ENCODE measurements at regions not wholly inside any gene's neighbourhood (a gene's known extent, or its start where the extent isn't known, plus 50 kb on each side); places are given as distances from the start of the nearest gene placed in this dataset.

- no peak overlapping the region for H3K9ac ChIP-seq (ENCODE audit: extremely low read depth, low read length, poor library complexity, severe bottlenecking)
- no peaks in the 10 kb centered on the region for H3K27me3 ChIP-seq (ENCODE audit: control insufficient read depth, insufficient read depth, low read length, poor library complexity, severe bottlenecking)
- DNase-seq = no peak
- no peaks in the 10 kb centered on the region for H3K9me3 ChIP-seq (ENCODE audit: control insufficient read depth, low read length)
- Mint-ChIP-seq H3K27me3 (ENCODE audit: insufficient read depth) (no peaks in the 10 kb centered on the region), H3K36me3 (ENCODE audit: low read depth) (no peaks in the 10 kb centered on the region), H3K4me1 (no peaks in the 10 kb centered on the region), H3K4me3 (no peak overlapping the region), H3K27ac (no peak overlapping the region), H3K9me3 (no peaks in the 10 kb centered on the region)
- no peak overlapping the region for H3K27ac ChIP-seq (ENCODE audit: low read depth, low read length)
- no peak overlapping the region for H3K4me3 ChIP-seq (ENCODE audit: low read length)
- 88 to 100% methylated on average over 1 of the region's 1 CpG for WGBS, 2 experiments (ENCODE audit: insufficient coverage in 1 of 2, insufficient read length in 1 of 2)
- H3K4me1 ChIP-seq (ENCODE audit: control insufficient read depth, insufficient read depth, low read length) = no peaks in the 10 kb centered on the region
- H3K36me3 ChIP-seq (ENCODE audit: control insufficient read depth, insufficient read depth, low read length) = no peaks in the 10 kb centered on the region
- TF ChIP-seq CTCF (conservative IDR thresholded peaks at IDR 0.05) = no peak
Observed at GRCh38 chr5:104126980-104127379, 564.4 kb upstream of the NUDT12 start.

GRCh38 chr5:104119529-104119928 is 556.9 kb upstream of the NUDT12 start:
- H3K36me3 Mint-ChIP-seq (ENCODE audit: low read depth) = no peaks in the 10 kb centered on the region
- DNase-seq = no peak
- H3K27me3 Mint-ChIP-seq (ENCODE audit: insufficient read depth) = no peaks in the 10 kb centered on the region
- H3K4me3 Mint-ChIP-seq = no peak overlapping the region
- H3K36me3 ChIP-seq (ENCODE audit: control insufficient read depth, insufficient read depth, low read length) = no peaks in the 10 kb centered on the region
- no peaks in the 10 kb centered on the region for H3K4me1 Mint-ChIP-seq
- H3K4me3 ChIP-seq (ENCODE audit: low read length) = no peak overlapping the region
- H3K9ac ChIP-seq (ENCODE audit: extremely low read depth, low read length, poor library complexity, severe bottlenecking) = no peak overlapping the region
- H3K27ac ChIP-seq (ENCODE audit: low read depth, low read length) = no peak overlapping the region
- H3K27me3 ChIP-seq (ENCODE audit: control insufficient read depth, insufficient read depth, low read length, poor library complexity, severe bottlenecking) = no peaks in the 10 kb centered on the region
- H3K4me1 ChIP-seq (ENCODE audit: control insufficient read depth, insufficient read depth, low read length) = no peaks in the 10 kb centered on the region
- H3K9me3 Mint-ChIP-seq = no peaks in the 10 kb centered on the region
- no peak overlapping the region for H3K27ac Mint-ChIP-seq
- no peaks in the 10 kb centered on the region for H3K9me3 ChIP-seq (ENCODE audit: control insufficient read depth, low read length)
- no peak for TF ChIP-seq CTCF (conservative IDR thresholded peaks at IDR 0.05)

- Histone ChIP-seq H3K9me3 (ENCODE audit: control insufficient read depth, low read length) (no peaks in the 10 kb centered on the region), H3K4me3 (ENCODE audit: low read length) (no peak overlapping the region), H3K36me3 (ENCODE audit: control insufficient read depth, insufficient read depth, low read length) (no peaks in the 10 kb centered on the region), H3K9ac (ENCODE audit: extremely low read depth, low read length, poor library complexity, severe bottlenecking) (no peak overlapping the region), H3K27ac (ENCODE audit: low read depth, low read length) (no peak overlapping the region), H3K4me1 (ENCODE audit: control insufficient read depth, insufficient read depth, low read length) (no peaks in the 10 kb centered on the region), H3K27me3 (ENCODE audit: control insufficient read depth, insufficient read depth, low read length, poor library complexity, severe bottlenecking) (no peaks in the 10 kb centered on the region)
- no peaks in the 10 kb centered on the region for H3K27me3 Mint-ChIP-seq (ENCODE audit: insufficient read depth)
- H3K9me3 Mint-ChIP-seq = no peaks in the 10 kb centered on the region
- no peak overlapping the region for H3K4me3 Mint-ChIP-seq
- WGBS, 2 experiments (ENCODE audit: insufficient coverage in 1 of 2, insufficient read length in 1 of 2) = 99% methylated on average over 2 of the region's 2 CpGs; no CpG with 5 or more reads in 1 of the 2 experiments
- no peaks in the 10 kb centered on the region for H3K36me3 Mint-ChIP-seq (ENCODE audit: low read depth)
- H3K27ac Mint-ChIP-seq = no peak overlapping the region
- DNase-seq = no peak
- TF ChIP-seq CTCF (conservative IDR thresholded peaks at IDR 0.05) = no peak
- H3K4me1 Mint-ChIP-seq = no peaks in the 10 kb centered on the region
Observed at GRCh38 chr5:104111632-104112031, 549.0 kb upstream of the NUDT12 start.

Measured in endodermal cell (in vitro differentiated cells).